ENCODE measurements at regions not wholly inside any gene's neighbourhood (a gene's known extent, or its start where the extent isn't known, plus 50 kb on each side); places are given as distances from the start of the nearest gene placed in this dataset.
"Not testable (repeated sequence)": the region's sequence is repeated elsewhere in the genome, so short reads cannot be mapped to it uniquely, and the experiment has no call there.

- DNase-seq (ENCODE audit: low read depth) = no peak
These were observed 80.6 kb downstream of the MFSD1 start for GRCh38 chr3:158882445-158882844.

- no peak for DNase-seq (ENCODE audit: low read depth)
These were observed 94.9 kb downstream of the MFSD1 start for GRCh38 chr3:158896729-158897128.

- no peak for DNase-seq (ENCODE audit: low read depth)
These were observed 104.9 kb downstream of the MFSD1 start for GRCh38 chr3:158906749-158907148.

- no peak for DNase-seq (ENCODE audit: low read depth)
These were observed 106.4 kb downstream of the MFSD1 start for GRCh38 chr3:158908187-158908734.

- peak; percentile 47 for DNase-seq (ENCODE audit: low read depth)
These were observed 108.0 kb downstream of the MFSD1 start for GRCh38 chr3:158909870-158910269.

- DNase-seq (ENCODE audit: low read depth) = no peak
These were observed 109.7 kb downstream of the MFSD1 start for GRCh38 chr3:158911586-158911985.

DNA sequence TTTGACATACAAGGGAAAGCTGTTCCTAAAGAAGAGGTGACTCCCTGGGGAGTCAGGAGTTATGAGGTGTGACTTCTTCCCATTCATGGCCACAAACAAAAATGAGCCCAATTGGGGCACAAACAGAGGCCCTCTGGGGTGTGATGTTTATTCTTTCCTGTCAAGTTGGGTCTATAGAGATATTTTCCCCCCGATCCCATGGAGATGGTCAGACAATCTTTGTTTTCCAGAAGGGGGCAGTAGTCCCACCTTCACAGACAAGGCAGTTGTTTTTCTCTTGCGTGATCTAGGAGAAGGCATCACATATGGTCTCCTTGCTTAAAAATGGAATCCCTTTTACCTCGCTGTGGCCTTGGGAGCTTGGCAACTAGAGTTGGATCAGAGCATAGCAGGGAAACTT is 110.3 kb downstream of the MFSD1 start:
- DNase-seq (ENCODE audit: low read depth) = no peak

DNA sequence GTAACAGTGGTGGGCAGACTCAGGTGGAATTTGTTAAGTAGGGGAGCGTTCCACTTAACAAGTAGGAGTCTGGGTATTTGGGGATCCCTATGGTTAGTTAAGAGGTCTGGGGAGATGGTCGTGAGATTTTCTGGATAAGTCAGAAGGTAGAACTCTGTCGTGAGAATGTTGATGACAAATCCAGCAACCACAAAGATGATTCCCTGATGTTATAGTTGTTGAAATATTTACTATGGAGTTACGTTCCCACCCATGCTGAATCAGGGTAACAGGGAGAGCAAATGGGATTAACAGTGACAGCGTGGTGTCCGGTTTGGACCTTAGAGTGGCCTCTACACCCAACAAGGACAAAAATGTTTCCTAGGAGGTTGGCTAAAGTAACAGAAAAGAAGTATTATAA is 110.8 kb downstream of the MFSD1 start:
- DNase-seq (ENCODE audit: low read depth) = no peak

DNA sequence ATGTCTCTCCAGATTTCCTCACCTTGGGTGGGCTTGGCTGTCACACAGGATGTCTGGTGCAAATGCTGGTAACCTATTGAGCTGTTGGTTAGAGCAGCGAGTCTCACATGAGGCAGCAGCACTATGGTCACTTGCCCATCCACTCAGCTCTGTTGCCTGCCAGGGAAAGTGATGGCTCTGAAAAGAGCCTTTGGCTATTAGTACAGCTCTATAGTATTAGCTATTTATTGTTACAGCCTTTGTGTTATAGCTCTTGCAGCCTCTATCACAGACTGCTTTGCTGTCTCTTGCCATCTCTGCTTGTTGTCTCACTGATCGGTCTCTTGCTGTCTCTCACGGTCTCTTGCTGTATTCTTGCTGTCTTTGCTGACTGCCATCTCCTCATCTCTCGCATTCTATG is 114.3 kb downstream of the MFSD1 start:
- no peak for DNase-seq (ENCODE audit: low read depth)

DNA sequence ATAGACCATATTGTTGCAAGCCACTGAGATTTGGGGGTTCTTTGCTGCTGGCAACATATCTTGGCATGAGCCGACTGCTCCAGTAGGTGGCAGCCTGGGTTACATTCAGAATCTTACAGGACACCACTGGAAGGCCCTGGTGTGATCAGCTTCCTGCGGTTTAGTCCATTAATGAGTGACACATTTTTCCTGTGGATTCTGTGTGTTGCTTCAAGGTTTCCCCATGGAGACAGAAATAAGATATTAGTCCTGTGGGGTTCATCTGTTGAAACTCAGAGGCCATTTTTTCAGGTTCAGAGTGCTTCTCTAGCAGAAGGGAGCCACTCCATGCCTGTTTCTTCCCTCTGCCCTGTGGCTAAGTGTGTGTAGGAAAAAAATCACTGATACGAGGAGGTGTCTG is 116.2 kb downstream of the MFSD1 start:
- peak; percentile 83 for DNase-seq (ENCODE audit: low read depth)

GRCh38 chr3:158918451-158918850 is 116.6 kb downstream of the MFSD1 start:
- no peak for DNase-seq (ENCODE audit: low read depth)

DNA sequence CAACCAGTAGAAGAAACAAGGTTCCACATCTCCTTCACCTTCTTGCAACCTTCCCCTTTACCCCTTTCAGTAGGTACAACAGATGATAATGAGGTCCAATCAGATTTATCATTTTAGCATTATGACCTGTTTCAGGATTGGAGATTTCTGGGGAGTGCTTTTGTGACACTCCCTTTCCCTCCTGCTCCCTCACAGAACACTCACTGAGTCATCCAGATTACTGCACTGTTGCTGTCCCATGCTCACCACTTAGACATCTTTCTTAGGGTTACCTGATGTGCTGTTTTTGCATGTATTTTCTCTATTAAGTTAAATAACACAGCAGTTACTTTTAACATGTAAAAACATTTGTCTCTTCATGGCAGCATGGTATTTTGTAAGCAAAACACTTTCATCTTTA is 118.5 kb downstream of the MFSD1 start:
- DNase-seq (ENCODE audit: low read depth) = no peak

DNA sequence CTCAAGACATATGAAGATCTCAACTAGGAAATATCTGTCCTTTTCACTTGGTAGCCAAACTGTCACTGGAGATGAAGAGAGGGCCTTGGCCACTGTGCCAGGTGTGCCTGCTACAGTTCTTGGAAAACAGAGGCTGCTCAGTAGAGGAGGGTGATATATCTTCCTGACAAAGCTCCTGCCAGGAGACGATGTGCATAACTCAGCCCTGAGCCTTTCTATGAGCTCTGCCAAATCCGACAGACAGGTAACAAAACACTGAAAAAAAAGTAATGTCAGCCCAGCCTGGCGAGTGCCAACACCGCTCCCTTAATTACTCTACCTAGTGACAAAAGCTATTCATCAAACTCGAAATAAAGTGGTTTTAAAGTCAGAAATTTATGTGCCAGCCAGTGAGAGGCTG is 123.2 kb downstream of the MFSD1 start:
- DNase-seq (ENCODE audit: low read depth) = no peak

DNA sequence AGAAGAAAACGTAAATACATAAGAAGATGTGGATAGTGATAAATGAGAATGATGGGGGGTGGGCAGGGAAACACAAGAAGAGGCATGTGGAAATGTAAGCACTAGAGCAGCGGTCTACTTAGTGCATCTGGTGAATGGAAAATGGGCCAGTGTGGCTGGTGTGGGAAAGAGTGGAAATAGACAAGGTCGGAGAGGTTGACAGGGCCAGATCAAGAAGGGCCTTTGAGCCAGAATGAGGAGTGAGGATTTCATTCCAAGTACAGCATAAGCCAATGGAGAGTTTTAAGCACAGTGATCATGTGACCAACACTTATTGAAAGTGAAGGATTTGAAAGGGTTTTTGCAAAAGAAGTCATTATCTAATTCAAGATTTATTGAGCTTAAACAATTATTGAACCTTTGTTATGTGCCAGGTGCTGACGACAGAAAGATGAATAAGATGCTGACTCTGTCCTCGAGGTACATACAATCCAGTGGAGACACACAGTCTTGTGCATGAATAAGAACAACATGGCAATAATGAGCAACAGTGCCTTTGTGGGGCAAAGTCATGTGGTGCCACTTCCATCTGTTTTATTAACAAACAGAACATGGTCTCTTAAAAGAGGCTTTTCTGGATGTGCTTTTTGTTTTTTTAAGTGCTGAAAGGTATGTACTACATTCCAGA is 124.1 kb downstream of the MFSD1 start:
- DNase-seq (ENCODE audit: low read depth) = no peak

GRCh38 chr3:158935846-158936245 is 134.0 kb downstream of the MFSD1 start:
- DNase-seq (ENCODE audit: low read depth) = no peak

DNA sequence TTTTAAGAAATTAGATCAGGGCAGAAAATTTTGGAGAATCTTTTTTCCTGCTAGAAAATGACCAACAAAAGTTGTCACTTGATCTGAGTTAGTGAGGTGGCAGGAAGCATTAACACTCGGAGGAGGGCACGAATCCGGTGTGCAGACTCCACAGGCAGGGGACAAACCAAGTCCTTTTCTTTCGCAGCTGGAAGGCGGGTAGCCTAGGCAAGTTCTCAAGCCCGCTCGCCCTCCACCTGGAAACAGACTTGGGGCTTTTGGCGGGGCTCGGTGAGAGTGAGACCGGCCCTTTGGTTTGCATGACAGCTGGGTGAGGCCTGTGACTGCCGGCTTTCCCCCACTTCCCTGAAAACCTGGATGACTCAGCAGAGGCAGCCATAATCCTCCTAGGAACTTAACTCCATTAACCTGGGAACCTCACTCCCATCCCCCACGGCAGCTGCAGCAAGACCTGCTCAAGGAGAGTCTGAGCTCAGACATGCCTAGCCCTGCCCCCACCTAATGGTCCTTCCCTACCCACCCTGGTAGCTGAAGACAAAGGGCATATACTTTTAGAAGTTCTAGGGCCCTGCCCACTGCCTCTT is 134.8 kb downstream of the MFSD1 start:
- DNase-seq (ENCODE audit: low read depth) = no peak

- DNase-seq (ENCODE audit: low read depth) = no peak
These were observed 148.5 kb downstream of the MFSD1 start for GRCh38 chr3:158950178-158950901.

- peak; percentile 5 for DNase-seq (ENCODE audit: low read depth)
These were observed 151.3 kb downstream of the MFSD1 start for GRCh38 chr3:158953131-158953530.

- no peak for DNase-seq (ENCODE audit: low read depth)
These were observed 152.6 kb downstream of the MFSD1 start for GRCh38 chr3:158954420-158954819.

GRCh38 chr3:158957777-158958176 is 155.9 kb downstream of the MFSD1 start:
- DNase-seq (ENCODE audit: low read depth) = not testable (repeated sequence)

DNA sequence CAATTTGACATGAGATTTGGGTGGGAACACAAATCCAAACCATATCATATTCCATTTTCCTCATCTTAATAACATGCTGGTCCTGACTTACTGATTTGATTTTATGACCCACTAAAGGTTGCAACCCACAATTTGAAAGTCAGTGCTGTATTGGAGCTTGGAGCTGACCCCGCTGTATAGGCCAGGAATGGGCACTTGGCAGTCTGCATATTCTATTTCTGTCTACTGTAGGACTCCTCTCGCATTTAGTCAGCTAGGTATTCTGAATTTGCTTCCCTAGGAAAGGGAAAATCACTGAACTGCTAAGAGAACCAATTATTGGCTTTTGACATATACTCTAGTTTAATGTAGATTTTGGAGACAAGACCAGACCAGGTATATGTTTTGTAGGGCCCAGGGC is 157.0 kb downstream of the MFSD1 start:
- no peak for DNase-seq (ENCODE audit: low read depth)

GRCh38 chr3:158961471-158961870 is 159.6 kb downstream of the MFSD1 start:
- no peak for DNase-seq (ENCODE audit: low read depth)

- no peak for DNase-seq (ENCODE audit: low read depth)
These were observed 160.1 kb downstream of the MFSD1 start for GRCh38 chr3:158961911-158962310.
